CD4-positive, alpha-beta memory T cell (primary cell): ENCODE measurements at regions not wholly inside any gene's neighbourhood (a gene's known extent, or its start where the extent isn't known, plus 50 kb on each side); places are given as distances from the start of the nearest gene placed in this dataset.

Experiments used
- CTCF ChIA-PET: fragments of 350-600 bp; sonication (Branson Sonifier 250); formaldehyde crosslinking; loops from one replicate; lab custom pipeline; 2021; ENCODE audit warnings: inconsistent platforms; ENCODE audit not compliant: partially characterized antibody; lab: Charles Lee
- POLR2A ChIA-PET: fragments of 350-600 bp; sonication (Branson Sonifier 250); formaldehyde crosslinking; loops from one replicate; lab custom pipeline; 2021; ENCODE audit not compliant: partially characterized antibody; lab: Charles Lee
- DNase-seq, 5 donors: peaks; one replicate each; pipeline versions ENCODE4 v3.0.0 to v3.0.0-alpha.2; 2020 to 2022; ENCODE audit warnings: mixed read lengths in 1 of 5
- H3K27ac ChIP-seq: one replicate; pipeline ENCODE4 v1.7.0; 2013; ENCODE audit warnings: low read depth, low read length
- H3K27me3 ChIP-seq: 2 replicates; pipeline ENCODE4 v1.7.0; 2013; ENCODE audit warnings: mild to moderate bottlenecking, low read length, moderate library complexity; ENCODE audit not compliant: insufficient read depth
- H3K36me3 ChIP-seq: 2 replicates; pipeline ENCODE4 v1.7.0; 2013; ENCODE audit warnings: mild to moderate bottlenecking, low read length, moderate library complexity; ENCODE audit not compliant: insufficient read depth
- H3K4me1 ChIP-seq: 2 replicates; pipeline ENCODE4 v1.7.0; 2013; ENCODE audit warnings: mild to moderate bottlenecking, low read length, moderate library complexity; ENCODE audit not compliant: insufficient read depth
- H3K4me3 ChIP-seq, 2 donors: one replicate each; pipeline ENCODE4 v1.7.0; 2013; ENCODE audit warnings: low read length in 2 of 2, mild to moderate bottlenecking in 1 of 2
- H3K9me3 ChIP-seq, 2 donors: one replicate each; pipeline ENCODE4 v1.7.0; 2013; ENCODE audit warnings: low read length in 2 of 2, control low read depth in 1 of 2; ENCODE audit not compliant: control insufficient read depth in 1 of 2
- H3K27ac Mint-ChIP-seq, 7 donors: one replicate each; pipeline ENCODE4 v1.8.0; 2020 to 2021; ENCODE audit warnings: mixed read lengths in 7 of 7, mild to moderate bottlenecking in 6 of 7, inconsistent platforms in 3 of 7, moderate library complexity in 3 of 7
- H3K27me3 Mint-ChIP-seq, 2 donors: one replicate each; pipeline ENCODE4 v1.8.0; 2020 to 2021; ENCODE audit warnings: mixed read lengths in 2 of 2
- H3K36me3 Mint-ChIP-seq, 2 donors: one replicate each; pipeline ENCODE4 v1.8.0; 2020 to 2021; ENCODE audit warnings: mixed read lengths in 2 of 2, inconsistent platforms in 1 of 2, mild to moderate bottlenecking in 1 of 2
- H3K4me1 Mint-ChIP-seq, 4 donors: one replicate each; pipeline ENCODE4 v1.8.0; 2020 to 2021; ENCODE audit warnings: mixed read lengths in 4 of 4, mild to moderate bottlenecking in 1 of 4
- H3K4me3 Mint-ChIP-seq, 8 donors: one replicate each; pipeline ENCODE4 v1.8.0; 2020 to 2021; ENCODE audit warnings: mixed read lengths in 8 of 8, mild to moderate bottlenecking in 7 of 8, moderate library complexity in 6 of 8, inconsistent platforms in 3 of 8
- H3K9me3 Mint-ChIP-seq, 8 donors: one replicate each; pipeline ENCODE4 v1.8.0; 2020 to 2021; ENCODE audit warnings: mixed read lengths in 8 of 8, mild to moderate bottlenecking in 5 of 8, inconsistent platforms in 3 of 8, moderate library complexity in 1 of 8
- intact Hi-C: fragments of 100-400 bp; cut with micrococcal nuclease; formaldehyde crosslinking; loops from one replicate; pipeline ENCODE4 v1.15.1; 2023

GRCh38 chr9:81035171-81035570, 654.2 kb downstream of the TLE1 start:
- CTCF ChIA-PET = no interaction called here
- Mint-ChIP-seq H3K4me3 (no peak overlapping the region), H3K36me3 (no peaks in the 10 kb centered on the region), H3K9me3 (peaks cover 0 to 15% (median 8%) of the 10 kb centered on the region in 8 donors), H3K4me1 (no peaks in the 10 kb centered on the region), H3K27me3 (no peaks in the 10 kb centered on the region), H3K27ac (no peak overlapping the region)
- POLR2A ChIA-PET = no interaction called here
- H3K27me3 ChIP-seq = no peaks in the 10 kb centered on the region
- DNase-seq = no peak
- H3K36me3 ChIP-seq = no peaks in the 10 kb centered on the region
- H3K9me3 ChIP-seq = no peaks in the 10 kb centered on the region
- intact Hi-C loops = no loop called here
- H3K4me1 ChIP-seq = no peaks in the 10 kb centered on the region
- no peak overlapping the region for H3K4me3 ChIP-seq
- no peak overlapping the region for H3K27ac ChIP-seq

GRCh38 chr9:81032831-81033230, 656.5 kb downstream of the TLE1 start:
- H3K4me1 Mint-ChIP-seq = no peaks in the 10 kb centered on the region
- peaks cover 0 to 15% (median 2%) of the 10 kb centered on the region in 8 donors for H3K9me3 Mint-ChIP-seq
- no peak overlapping the region for H3K27ac Mint-ChIP-seq
- no peak overlapping the region for H3K4me3 Mint-ChIP-seq
- no peaks in the 10 kb centered on the region for H3K9me3 ChIP-seq
- DNase-seq = no peak
- H3K27me3 ChIP-seq = no peaks in the 10 kb centered on the region
- H3K36me3 Mint-ChIP-seq = no peaks in the 10 kb centered on the region
- intact Hi-C loops = no loop called here
- no peak overlapping the region for H3K27ac ChIP-seq
- H3K27me3 Mint-ChIP-seq = no peaks in the 10 kb centered on the region
- no peaks in the 10 kb centered on the region for H3K4me1 ChIP-seq
- H3K4me3 ChIP-seq = no peak overlapping the region
- H3K36me3 ChIP-seq = no peaks in the 10 kb centered on the region
- POLR2A ChIA-PET = no interaction called here
- CTCF ChIA-PET = no interaction called here

GRCh38 chr9:81032030-81032572, 657.2 kb downstream of the TLE1 start:
- DNase-seq = no peak
- Mint-ChIP-seq H3K9me3 (peaks cover 0 to 15% (median 1%) of the 10 kb centered on the region in 8 donors), H3K27ac (no peak overlapping the region), H3K4me1 (no peaks in the 10 kb centered on the region), H3K27me3 (no peaks in the 10 kb centered on the region), H3K4me3 (no peak overlapping the region), H3K36me3 (no peaks in the 10 kb centered on the region)
- intact Hi-C loops = no loop called here
- no peaks in the 10 kb centered on the region for H3K27me3 ChIP-seq
- no peak overlapping the region for H3K4me3 ChIP-seq
- no peaks in the 10 kb centered on the region for H3K36me3 ChIP-seq
- POLR2A ChIA-PET = no interaction called here
- H3K27ac ChIP-seq = no peak overlapping the region
- CTCF ChIA-PET = no interaction called here
- H3K4me1 ChIP-seq = no peaks in the 10 kb centered on the region
- H3K9me3 ChIP-seq = no peaks in the 10 kb centered on the region

- Mint-ChIP-seq H3K4me3 (no peak overlapping the region), H3K4me1 (no peaks in the 10 kb centered on the region), H3K27me3 (no peaks in the 10 kb centered on the region), H3K36me3 (no peaks in the 10 kb centered on the region), H3K27ac (no peak overlapping the region), H3K9me3 (peaks cover 0 to 15% (median 4%) of the 10 kb centered on the region in 8 donors)
- Histone ChIP-seq H3K4me3 (no peak overlapping the region), H3K36me3 (no peaks in the 10 kb centered on the region), H3K27me3 (no peaks in the 10 kb centered on the region), H3K4me1 (no peaks in the 10 kb centered on the region), H3K27ac (no peak overlapping the region), H3K9me3 (no peaks in the 10 kb centered on the region)
- DNase-seq = no peak
- ChIA-PET CTCF (no interaction called here), POLR2A (no interaction called here)
- intact Hi-C loops = no loop called here
Measured at GRCh38 chr9:81031422-81032029, 657.8 kb downstream of the TLE1 start.

GRCh38 chr9:81030027-81030426, 659.3 kb downstream of the TLE1 start:
- no peak for DNase-seq
- Mint-ChIP-seq H3K4me3 (no peak overlapping the region), H3K36me3 (no peaks in the 10 kb centered on the region), H3K9me3 (peaks cover 0 to 11% (median 4%) of the 10 kb centered on the region in 8 donors), H3K27me3 (no peaks in the 10 kb centered on the region), H3K4me1 (no peaks in the 10 kb centered on the region), H3K27ac (no peak overlapping the region)
- Histone ChIP-seq H3K4me1 (no peaks in the 10 kb centered on the region), H3K36me3 (no peaks in the 10 kb centered on the region), H3K9me3 (no peaks in the 10 kb centered on the region), H3K4me3 (no peak overlapping the region), H3K27me3 (no peaks in the 10 kb centered on the region), H3K27ac (no peak overlapping the region)
- intact Hi-C loops = no loop called here
- ChIA-PET POLR2A (no interaction called here), CTCF (no interaction called here)

- intact Hi-C loops = no loop called here
- CTCF ChIA-PET = no interaction called here
Measured at GRCh38 chr9:81028504-81028903, 660.8 kb downstream of the TLE1 start.

GRCh38 chr9:81022177-81022576, 667.2 kb downstream of the TLE1 start:
- POLR2A ChIA-PET = no interaction called here
- H3K4me3 Mint-ChIP-seq = no peak overlapping the region
- no peaks in the 10 kb centered on the region for H3K4me1 Mint-ChIP-seq
- Histone ChIP-seq H3K36me3 (no peaks in the 10 kb centered on the region), H3K27me3 (no peaks in the 10 kb centered on the region), H3K4me3 (no peak overlapping the region), H3K27ac (no peak overlapping the region), H3K4me1 (no peaks in the 10 kb centered on the region), H3K9me3 (no peaks in the 10 kb centered on the region)
- H3K9me3 Mint-ChIP-seq = peaks cover 0 to 8% (median 5%) of the 10 kb centered on the region in 8 donors
- no peaks in the 10 kb centered on the region for H3K36me3 Mint-ChIP-seq
- H3K27ac Mint-ChIP-seq = no peak overlapping the region
- CTCF ChIA-PET = no interaction called here
- no peaks in the 10 kb centered on the region for H3K27me3 Mint-ChIP-seq
- intact Hi-C loops = no loop called here
- no peak for DNase-seq

More at GRCh38 chr9:81028504-81028903, 660.8 kb downstream of the TLE1 start:
- no peak overlapping the region for H3K4me3 ChIP-seq
- no peaks in the 10 kb centered on the region for H3K27me3 ChIP-seq
- Mint-ChIP-seq H3K9me3 (peaks cover 0 to 11% (median 3%) of the 10 kb centered on the region in 8 donors), H3K27me3 (no peaks in the 10 kb centered on the region), H3K4me3 (no peak overlapping the region), H3K27ac (no peak overlapping the region), H3K36me3 (no peaks in the 10 kb centered on the region), H3K4me1 (no peaks in the 10 kb centered on the region)
- H3K4me1 ChIP-seq = no peaks in the 10 kb centered on the region
- H3K27ac ChIP-seq = no peak overlapping the region
- H3K36me3 ChIP-seq = no peaks in the 10 kb centered on the region
- no peak for DNase-seq
- POLR2A ChIA-PET = no interaction called here
- no peaks in the 10 kb centered on the region for H3K9me3 ChIP-seq
